Kidney epithelial cell (primary cell): ENCODE measurements at regions not wholly inside any gene's neighbourhood (a gene's known extent, or its start where the extent isn't known, plus 50 kb on each side); places are given as distances from the start of the nearest gene placed in this dataset.
"Not testable (repeated sequence)": the region's sequence is repeated elsewhere in the genome, so short reads cannot be mapped to it uniquely, and the experiment has no call there.

Source experiments
- DNase-seq: peaks from one replicate; pipeline ENCODE4 v3.0.0-alpha.2; 2010; ENCODE audit warnings: low read depth
- H3K27me3 ChIP-seq: 2 replicates; pipeline ENCODE4 v1.6.0; 2011; ENCODE audit warnings: low read length; ENCODE audit not compliant: control insufficient read depth, insufficient read depth
- H3K36me3 ChIP-seq: 2 replicates; pipeline ENCODE4 v1.5.1; 2011; ENCODE audit warnings: low read length; ENCODE audit not compliant: control insufficient read depth, insufficient read depth
- H3K4me3 ChIP-seq: 2 replicates; pipeline ENCODE4 v1.5.1; 2011; ENCODE audit warnings: low read depth, mild to moderate bottlenecking, control low read depth, low read length
- CTCF ChIP-seq: IDR thresholded peaks from 2 replicates; pipeline ENCODE4 v1.5.1; 2011; ENCODE audit warnings: mild to moderate bottlenecking, moderate library complexity, low read length, control low read depth, inconsistent platforms; ENCODE audit not compliant: insufficient read depth, poor library complexity, severe bottlenecking

- H3K4me3 ChIP-seq, H3K27me3 ChIP-seq, H3K36me3 ChIP-seq, DNase-seq: not testable (repeated sequence)
Measured at GRCh38 chr2:158866082-158866481, 71.0 kb downstream of the DAPL1 start.

GRCh38 chr2:158867531-158868191 is 72.5 kb downstream of the DAPL1 start:
- DNase-seq, H3K27me3 ChIP-seq, H3K36me3 ChIP-seq, H3K4me3 ChIP-seq: not testable (repeated sequence)

GRCh38 chr2:158868386-158868785 is 73.3 kb downstream of the DAPL1 start:
- DNase-seq, H3K27me3 ChIP-seq, H3K4me3 ChIP-seq, H3K36me3 ChIP-seq: not testable (repeated sequence)

GRCh38 chr2:158869122-158869521 is 74.0 kb downstream of the DAPL1 start:
- not testable (repeated sequence) for H3K27me3 ChIP-seq, H3K4me3 ChIP-seq, H3K36me3 ChIP-seq, DNase-seq

- not testable (repeated sequence) for H3K4me3 ChIP-seq, DNase-seq, H3K36me3 ChIP-seq, H3K27me3 ChIP-seq
Measured at GRCh38 chr2:158869609-158870008, 74.5 kb downstream of the DAPL1 start.

- H3K4me3 ChIP-seq, result no peak overlapping the region
- H3K36me3 ChIP-seq, result no peaks in the 10 kb centered on the region
- no peaks in the 10 kb centered on the region for H3K27me3 ChIP-seq
- no peak for TF ChIP-seq CTCF
- DNase-seq, result no peak
Measured at GRCh38 chr2:158878003-158878402, 82.9 kb downstream of the DAPL1 start.

- H3K4me3 ChIP-seq, result no peak overlapping the region
- TF ChIP-seq CTCF, result no peak
- no peaks in the 10 kb centered on the region for H3K36me3 ChIP-seq
- DNase-seq, result no peak
- no peaks in the 10 kb centered on the region for H3K27me3 ChIP-seq
Measured at GRCh38 chr2:158879229-158879903, 84.2 kb downstream of the DAPL1 start.

GRCh38 chr2:158882297-158882696 is 86.1 kb upstream of the TANC1 start:
- no peaks in the 10 kb centered on the region for H3K36me3 ChIP-seq
- DNase-seq, result no peak
- no peaks in the 10 kb centered on the region for H3K27me3 ChIP-seq
- no peak for TF ChIP-seq CTCF
- H3K4me3 ChIP-seq, result no peak overlapping the region

GRCh38 chr2:158884552-158884951 is 83.9 kb upstream of the TANC1 start:
- H3K27me3 ChIP-seq, H3K36me3 ChIP-seq, DNase-seq, H3K4me3 ChIP-seq: not testable (repeated sequence)

GRCh38 chr2:158885018-158885678 is 83.3 kb upstream of the TANC1 start:
- H3K36me3 ChIP-seq, DNase-seq, H3K4me3 ChIP-seq, H3K27me3 ChIP-seq: not testable (repeated sequence)

- H3K36me3 ChIP-seq, DNase-seq, H3K4me3 ChIP-seq: not testable (repeated sequence)
Measured at GRCh38 chr2:158885679-158886050, 82.8 kb upstream of the TANC1 start.

More at GRCh38 chr2:158885679-158886050, 82.8 kb upstream of the TANC1 start:
- not testable (repeated sequence) for H3K27me3 ChIP-seq
